Renal cortical epithelial cell (primary cell): ENCODE measurements at regions not wholly inside any gene's neighbourhood (a gene's known extent, or its start where the extent isn't known, plus 50 kb on each side); places are given as distances from the start of the nearest gene placed in this dataset.
"Not testable (repeated sequence)": the region's sequence is repeated elsewhere in the genome, so short reads cannot be mapped to it uniquely, and the experiment has no call there.

ENCODE experiments used
- DNase-seq: peaks from one replicate; pipeline ENCODE4 v3.0.0-alpha.2; 2011; ENCODE audit warnings: low read depth

- DNase-seq: no peak
These were observed 809.6 kb upstream of the LRRN3 start for GRCh38 chr7:110281362-110281761.

GRCh38 chr7:110283056-110283455 is 807.9 kb upstream of the LRRN3 start:
- DNase-seq: no peak

- no peak for DNase-seq
These were observed 799.5 kb upstream of the LRRN3 start for GRCh38 chr7:110291430-110291829.

- DNase-seq: peak; percentile 41
These were observed 794.6 kb upstream of the LRRN3 start for GRCh38 chr7:110296321-110296720.

- no peak for DNase-seq
These were observed 783.2 kb upstream of the LRRN3 start for GRCh38 chr7:110307776-110308175.

GRCh38 chr7:110308791-110309190 is 782.1 kb upstream of the LRRN3 start:
- no peak for DNase-seq

GRCh38 chr7:110309941-110310340 is 781.0 kb upstream of the LRRN3 start:
- DNase-seq: no peak

GRCh38 chr7:110311556-110311955 is 779.4 kb upstream of the LRRN3 start:
- no peak for DNase-seq

GRCh38 chr7:110317541-110318265 is 773.2 kb upstream of the LRRN3 start:
- DNase-seq: peak; percentile 29

GRCh38 chr7:110320285-110320684 is 770.6 kb upstream of the LRRN3 start:
- DNase-seq: not testable (repeated sequence)

- DNase-seq: no peak
These were observed 768.1 kb upstream of the LRRN3 start for GRCh38 chr7:110322796-110323195.

GRCh38 chr7:110326966-110327365 is 764.0 kb upstream of the LRRN3 start:
- no peak for DNase-seq

GRCh38 chr7:110336423-110336822 is 754.5 kb upstream of the LRRN3 start:
- no peak for DNase-seq

- no peak for DNase-seq
These were observed 753.3 kb upstream of the LRRN3 start for GRCh38 chr7:110337646-110338045.

- DNase-seq: peak; percentile 5
These were observed 743.8 kb upstream of the LRRN3 start for GRCh38 chr7:110347081-110347480.

- no peak for DNase-seq
These were observed 734.5 kb upstream of the LRRN3 start for GRCh38 chr7:110356438-110356837.

GRCh38 chr7:110358028-110358427 is 732.9 kb upstream of the LRRN3 start:
- DNase-seq: peak; percentile 61

GRCh38 chr7:110371709-110372108 is 719.2 kb upstream of the LRRN3 start:
- peak; percentile 37 for DNase-seq

GRCh38 chr7:110372685-110373084 is 718.2 kb upstream of the LRRN3 start:
- peak; percentile 26 for DNase-seq

- DNase-seq: peak; percentile 92
These were observed 717.5 kb upstream of the LRRN3 start for GRCh38 chr7:110373416-110373815.

- DNase-seq: no peak
These were observed 717.1 kb upstream of the LRRN3 start for GRCh38 chr7:110373859-110374258.

- no peak for DNase-seq
These were observed 715.9 kb upstream of the LRRN3 start for GRCh38 chr7:110375068-110375467.

- no peak for DNase-seq
These were observed 708.2 kb upstream of the LRRN3 start for GRCh38 chr7:110382736-110383135.

GRCh38 chr7:110386006-110386405 is 704.9 kb upstream of the LRRN3 start:
- peak; percentile 7 for DNase-seq
